PC-3 (cell line): ENCODE measurements at regions not wholly inside any gene's neighbourhood (a gene's known extent, or its start where the extent isn't known, plus 50 kb on each side); places are given as distances from the start of the nearest gene placed in this dataset.

Experiments used
- ATAC-seq: fragments of 200-7000 bp; cut with Tn5 transposase; 2 replicates; pipeline ENCODE4 v1.9.1; 2020; ENCODE audit warnings: mild to moderate bottlenecking, moderate library complexity
- BruUV-seq: library from RNA; stranded (reverse); fragments of 400-500 nt; replicated peaks from 2 replicates; lab custom pipeline; 2021; lab: Mats Ljungman, UMichigan
- CTCF ChIA-PET: fragments of 300-600 bp; sonication (Branson Sonifier 250); formaldehyde crosslinking; loops from one replicate; lab custom pipeline; 2022; ENCODE audit warnings: antibody characterized with exemption; lab: Charles Lee
- POLR2A ChIA-PET: fragments of 300-600 bp; sonication (Branson Sonifier 250); formaldehyde crosslinking; loops from one replicate; lab custom pipeline; 2022; ENCODE audit warnings: antibody characterized with exemption; ENCODE audit not compliant: unreplicated experiment; lab: Charles Lee
- DNase-seq: peaks from one replicate; pipeline ENCODE4 v3.0.0-alpha.2; 2015
- H2AFZ ChIP-seq: fragments of 300-600 bp; sonication (generic); 2 replicates; pipeline ENCODE4 v1.6.0; 2016; ENCODE audit warnings: antibody characterized with exemption, low read length
- H3F3A ChIP-seq: fragments of 300-600 bp; sonication (generic); one replicate; pipeline ENCODE4 v1.6.0; 2017; ENCODE audit warnings: antibody characterized with exemption, low read length, control low read depth, mild to moderate bottlenecking; ENCODE audit not compliant: unreplicated experiment
- H3K27ac ChIP-seq: fragments of 300-600 bp; sonication (generic); 2 replicates; pipeline ENCODE4 v1.5.1; 2016; ENCODE audit warnings: mild to moderate bottlenecking, low read length
- H3K27me3 ChIP-seq: fragments of 300-600 bp; sonication (generic); 2 replicates; pipeline ENCODE4 v1.6.1; 2016; ENCODE audit warnings: low read length, mixed read lengths
- H3K36me3 ChIP-seq: fragments of 300-600 bp; sonication (generic); 2 replicates; pipeline ENCODE4 v1.6.1; 2016; ENCODE audit warnings: low read depth, mixed run types, low read length, mixed read lengths
- H3K4me1 ChIP-seq: fragments of 300-600 bp; sonication (generic); 2 replicates; pipeline ENCODE4 v1.5.1; 2016; ENCODE audit warnings: low read length; ENCODE audit not compliant: insufficient read depth
- H3K4me2 ChIP-seq: fragments of 300-600 bp; sonication (generic); 2 replicates; pipeline ENCODE4 v1.6.0; 2016; ENCODE audit warnings: low read length
- H3K4me3 ChIP-seq: fragments of 300-600 bp; sonication (generic); 2 replicates; pipeline ENCODE4 v1.5.1; 2016; ENCODE audit warnings: mild to moderate bottlenecking, low read length, mixed read lengths
- H3K79me2 ChIP-seq: fragments of 300-600 bp; sonication (generic); 2 replicates; pipeline ENCODE4 v1.6.1; 2017; ENCODE audit warnings: low read length, mixed read lengths
- H3K9ac ChIP-seq: fragments of 300-600 bp; sonication (generic); 2 replicates; pipeline ENCODE4 v1.6.0; 2016; ENCODE audit warnings: mild to moderate bottlenecking, low read length
- H3K9me2 ChIP-seq: fragments of 300-600 bp; sonication (generic); replicated peaks from 2 replicates; pipeline ENCODE4 v1.6.1; 2016; ENCODE audit warnings: mixed run types, low read length, mixed read lengths
- H3K9me3 ChIP-seq: fragments of 300-600 bp; sonication (generic); 2 replicates; pipeline ENCODE4 v1.6.1; 2016; ENCODE audit warnings: low read length, mixed read lengths
- H4K20me1 ChIP-seq: fragments of 300-600 bp; sonication (generic); 2 replicates; pipeline ENCODE4 v1.6.1; 2016; ENCODE audit warnings: low read length, mixed read lengths
- CTCF ChIP-seq: fragments of 300-600 bp; sonication (generic); conservative IDR thresholded peaks from 2 replicates; pipeline ENCODE4 v1.5.1; 2017; ENCODE audit warnings: antibody characterized with exemption, low read depth, mild to moderate bottlenecking, low read length
- EZH2 ChIP-seq: fragments of 300-600 bp; sonication (generic); IDR thresholded peaks from one replicate; pipeline ENCODE4 v1.6.1; 2017; ENCODE audit warnings: antibody characterized with exemption, mild to moderate bottlenecking, low read length; ENCODE audit not compliant: unreplicated experiment
- EZH2phosphoT487 ChIP-seq: fragments of 300-600 bp; sonication (generic); IDR thresholded peaks from 2 replicates; pipeline ENCODE4 v1.6.1; 2018; ENCODE audit warnings: mild to moderate bottlenecking, antibody characterized with exemption, low read length, borderline replicate concordance
- intact Hi-C: fragments of 100-400 bp; cut with micrococcal nuclease; formaldehyde crosslinking; loops from 2 replicates; pipeline ENCODE4 v1.9.0; 2023

GRCh38 chr12:66800046-66800445 is 121.2 kb upstream of the GRIP1 start:
- 0 out of 2 replicates have a peak, but pooled peaks cover 5% of the 10 kb centered on the region for H3K27me3 ChIP-seq
- POLR2A ChIA-PET: no interaction called here
- H3K4me3 ChIP-seq: no peak overlapping the region
- H3K27ac ChIP-seq: no peak overlapping the region
- no peaks in the 10 kb centered on the region for H3K4me1 ChIP-seq
- no peak overlapping the region for H2AFZ ChIP-seq
- H3K79me2 ChIP-seq: no peaks in the 10 kb centered on the region
- no TSS peak for BruUV-seq
- intact Hi-C loops: no loop called here
- no peaks in the 10 kb centered on the region for H3K9me2 ChIP-seq
- H3K4me2 ChIP-seq: no peak overlapping the region
- H3K36me3 ChIP-seq: no peaks in the 10 kb centered on the region
- H3K9ac ChIP-seq: no peak overlapping the region
- ATAC-seq (no peak), DNase-seq (no peak)
- no peaks in the 10 kb centered on the region for H3F3A ChIP-seq
- H4K20me1 ChIP-seq: no peaks in the 10 kb centered on the region
- CTCF ChIA-PET: no interaction called here
- no peak for TF ChIP-seq CTCF
- no peak for TF ChIP-seq EZH2
- no peak for TF ChIP-seq EZH2phosphoT487
- H3K9me3 ChIP-seq: no peaks in the 10 kb centered on the region

GRCh38 chr12:66803930-66804329 is 125.1 kb upstream of the GRIP1 start:
- Histone ChIP-seq H3K4me3 (no peak overlapping the region), H3K79me2 (no peaks in the 10 kb centered on the region), H3K36me3 (no peaks in the 10 kb centered on the region), H3K27me3 (0 out of 2 replicates have a peak, but pooled peaks cover 5% of the 10 kb centered on the region), H3K9me3 (no peaks in the 10 kb centered on the region), H4K20me1 (no peaks in the 10 kb centered on the region), H3F3A (no peaks in the 10 kb centered on the region), H3K4me2 (no peak overlapping the region), H3K9me2 (no peaks in the 10 kb centered on the region), H3K27ac (no peak overlapping the region), H3K9ac (no peak overlapping the region), H3K4me1 (no peaks in the 10 kb centered on the region), H2AFZ (no peak overlapping the region)
- intact Hi-C loops: no loop called here
- no peak for DNase-seq
- no peak for ATAC-seq
- no peak for TF ChIP-seq CTCF
- TF ChIP-seq EZH2phosphoT487: no peak
- no peak for TF ChIP-seq EZH2
- POLR2A ChIA-PET: no interaction called here
- CTCF ChIA-PET: no interaction called here
- no TSS peak for BruUV-seq

GRCh38 chr12:66804563-66804974 is 125.7 kb upstream of the GRIP1 start:
- Histone ChIP-seq H3K27ac (no peak overlapping the region), H3K4me1 (no peaks in the 10 kb centered on the region), H3K4me2 (no peak overlapping the region), H3K9me2 (no peaks in the 10 kb centered on the region), H3K9me3 (no peaks in the 10 kb centered on the region), H3K9ac (no peak overlapping the region), H3K4me3 (no peak overlapping the region), H3F3A (no peaks in the 10 kb centered on the region), H3K27me3 (0 out of 2 replicates have a peak, but pooled peaks cover 5% of the 10 kb centered on the region), H2AFZ (no peak overlapping the region), H4K20me1 (no peaks in the 10 kb centered on the region), H3K36me3 (no peaks in the 10 kb centered on the region), H3K79me2 (no peaks in the 10 kb centered on the region)
- POLR2A ChIA-PET: no interaction called here
- TF ChIP-seq CTCF (no peak), EZH2 (no peak)
- CTCF ChIA-PET: no interaction called here
- DNase-seq (no peak), ATAC-seq (no peak)
- intact Hi-C loops: no loop called here
- BruUV-seq: no TSS peak
